Mammary epithelial cell (primary cell): ENCODE measurements at regions not wholly inside any gene's neighbourhood (a gene's known extent, or its start where the extent isn't known, plus 50 kb on each side); places are given as distances from the start of the nearest gene placed in this dataset.

Experiments
- CTCF ChIP-seq, 2 donors: IDR thresholded peaks in 1 of 2; conservative IDR thresholded peaks in 1 of 2; 2 replicates each; pipeline ENCODE4 v1.5.1; 2011 to 2012; ENCODE audit warnings: inconsistent platforms in 2 of 2, low read length in 2 of 2, mild to moderate bottlenecking in 2 of 2, control low read depth in 1 of 2, low read depth in 1 of 2; ENCODE audit not compliant: insufficient read depth in 1 of 2; ENCODE audit errors: extremely low read depth in 1 of 2
- EZH2 ChIP-seq: IDR thresholded peaks from 2 replicates; pipeline ENCODE4 v1.6.1; 2012; ENCODE audit warnings: low read length, inconsistent platforms, borderline replicate concordance

- no peak for TF ChIP-seq CTCF (conservative IDR thresholded peaks at IDR 0.05 in 1 of 2, IDR thresholded peaks at IDR 0.05 in 1 of 2; ENCODE audit: extremely low read depth in 1 of 2, insufficient read depth in 1 of 2, low read depth in 1 of 2, low read length in 2 of 2)
- TF ChIP-seq EZH2: no peak
Measured at GRCh38 chr3:180267202-180267843, 230.6 kb upstream of the PEX5L start.
